Endothelial cell of umbilical vein (primary cell): ENCODE measurements at regions not wholly inside any gene's neighbourhood (a gene's known extent, or its start where the extent isn't known, plus 50 kb on each side); places are given as distances from the start of the nearest gene placed in this dataset.

Source experiments
- BruUV-seq: library from RNA; stranded (reverse); fragments of 400-500 nt; replicated peaks from 2 replicates; lab custom pipeline; 2021; lab: Mats Ljungman, UMichigan
- CTCF ChIA-PET: fragments of 300-600, 350-600 bp; sonication (Branson Sonifier 250); formaldehyde crosslinking; loops from one replicate; lab custom pipeline; 2021; ENCODE audit warnings: antibody characterized with exemption, inconsistent platforms; lab: Charles Lee
- POLR2A ChIA-PET: fragments of 300-600, 350-600 bp; sonication (Branson Sonifier 250); formaldehyde crosslinking; loops from one replicate; lab custom pipeline; 2021; ENCODE audit warnings: antibody characterized with exemption, inconsistent platforms; lab: Charles Lee
- DNase-seq: peaks from one replicate; pipeline ENCODE4 v3.0.0-alpha.2; 2011; ENCODE audit warnings: low read depth, low spot score
- FAIRE-seq: peaks from 2 replicates; lab custom pipeline; 2011; peaks lifted over from hg19 to GRCh38; lab: Jason Lieb, UNC
- H2AFZ ChIP-seq: 2 replicates; pipeline ENCODE4 v1.6.0; 2012; ENCODE audit warnings: low read depth, low read length, control low read depth, inconsistent platforms
- H3K27ac ChIP-seq: 2 replicates; pipeline ENCODE4 v1.5.1; 2011; ENCODE audit warnings: low read depth, mild to moderate bottlenecking, control low read depth, low read length, moderate library complexity; ENCODE audit not compliant: insufficient read depth
- H3K27me3 ChIP-seq, 2 experiments: 2 replicates each; pipeline versions ENCODE4 v1.6.0 to v1.6.1; 2011; ENCODE audit warnings: low read length in 2 of 2, mixed read lengths in 1 of 2; ENCODE audit not compliant: control insufficient read depth in 2 of 2, insufficient read depth in 2 of 2
- H3K36me3 ChIP-seq, 2 experiments: 2 replicates in 1 of 2; 3 replicates in 1 of 2; pipeline ENCODE4 v1.5.1; 2011; ENCODE audit warnings: low read length in 2 of 2, mild to moderate bottlenecking in 1 of 2, moderate library complexity in 1 of 2; ENCODE audit not compliant: control insufficient read depth in 2 of 2, insufficient read depth in 2 of 2; ENCODE audit errors: extremely low read depth in 1 of 2
- H3K4me1 ChIP-seq: 3 replicates; pipeline ENCODE4 v1.5.1; 2011; ENCODE audit warnings: mild to moderate bottlenecking, low read length; ENCODE audit not compliant: control insufficient read depth, insufficient read depth; ENCODE audit errors: extremely low read depth
- H3K4me2 ChIP-seq: 2 replicates; pipeline ENCODE4 v1.6.1; 2011; ENCODE audit warnings: low read length, control low read depth, mixed read lengths; ENCODE audit not compliant: insufficient read depth
- H3K4me3 ChIP-seq, 3 experiments: fragments of 200-600 bp in 1 of 3; sonication (generic), shearing (Covaris generic) in 1 of 3; replicated peaks in 1 of 3; 2 replicates each; pipeline ENCODE4 v1.5.1; 2011 to 2016; ENCODE audit warnings: control low read depth in 3 of 3, low read length in 3 of 3, mild to moderate bottlenecking in 2 of 3, inconsistent platforms in 1 of 3, low read depth in 1 of 3, moderate library complexity in 1 of 3; ENCODE audit not compliant: insufficient read depth in 1 of 3
- H3K79me2 ChIP-seq: 2 replicates; pipeline ENCODE4 v1.6.0; 2012; ENCODE audit warnings: low read length, inconsistent platforms; ENCODE audit not compliant: control insufficient read depth, insufficient read depth
- H3K9ac ChIP-seq: replicated peaks from 2 replicates; pipeline ENCODE3; 2011; ENCODE audit warnings: low read length, control low read depth; ENCODE audit not compliant: insufficient read depth; ENCODE audit errors: extremely low read depth
- H3K9me1 ChIP-seq: replicated peaks from 3 replicates; pipeline ENCODE4 v1.6.0; 2011; ENCODE audit warnings: mild to moderate bottlenecking, low read length; ENCODE audit not compliant: control insufficient read depth, insufficient read depth; ENCODE audit errors: extremely low read depth
- H3K9me3 ChIP-seq: replicated peaks from 2 replicates; pipeline ENCODE4 v1.5.1; 2012; ENCODE audit warnings: low read length, inconsistent platforms; ENCODE audit not compliant: control insufficient read depth, insufficient read depth
- H4K20me1 ChIP-seq: replicated peaks from 2 replicates; pipeline ENCODE3; 2011; ENCODE audit warnings: mild to moderate bottlenecking, low read length; ENCODE audit not compliant: control insufficient read depth, insufficient read depth; ENCODE audit errors: extremely low read depth
- EZH2 ChIP-seq: IDR thresholded peaks from 2 replicates; pipeline ENCODE4 v1.6.1; 2012; ENCODE audit warnings: borderline replicate concordance, low read depth, mild to moderate bottlenecking, moderate library complexity, low read length, inconsistent platforms; ENCODE audit not compliant: severe bottlenecking
- FOS ChIP-seq: IDR thresholded peaks from 2 replicates; pipeline ENCODE4 v1.6.1; 2011; ENCODE audit warnings: mild to moderate bottlenecking, low read length, moderate library complexity, borderline replicate concordance; ENCODE audit not compliant: insufficient read depth
- GATA2 ChIP-seq: IDR thresholded peaks from 2 replicates; pipeline ENCODE4 v1.7.0; 2011; ENCODE audit warnings: low read depth, mild to moderate bottlenecking, moderate library complexity, mixed read lengths, low read length; ENCODE audit not compliant: insufficient read length, insufficient read depth
- MAX ChIP-seq: IDR thresholded peaks from 2 replicates; pipeline ENCODE4 v1.6.1; 2011; ENCODE audit not compliant: insufficient read depth, insufficient read length
- MYC ChIP-seq: IDR thresholded peaks from one replicate; pipeline ENCODE4 v1.6.1; 2011; ENCODE audit warnings: mild to moderate bottlenecking, low read depth, low read length
- POLR2A ChIP-seq: IDR thresholded peaks from 2 replicates; pipeline ENCODE4 v1.6.1; 2012; ENCODE audit warnings: low read depth, mild to moderate bottlenecking, control low read depth, low read length
- POLR2AphosphoS5 ChIP-seq: IDR thresholded peaks from 2 replicates; pipeline ENCODE4 v1.6.1; 2012; ENCODE audit warnings: low read depth, mild to moderate bottlenecking, control low read depth, low read length, moderate library complexity; ENCODE audit not compliant: insufficient read depth
- dilution Hi-C: fragments of 300-500 bp; cut with MboI; formaldehyde crosslinking; loops from one replicate; pipeline ENCODE4 v1.15.0; 2019; ENCODE audit warnings: low sequenced_read_pairs; ENCODE audit not compliant: extremely low pct_ligation_motif_present
- intact Hi-C: fragments of 100-400 bp; cut with micrococcal nuclease; formaldehyde crosslinking; loops from one replicate; pipeline ENCODE4 v1.10.0; 2022
- TF ChIP-seq, protein P1 (sequence below), 2 donors: IDR thresholded peaks; 1 replicate in 1 of 2; 2 replicates in 1 of 2; pipeline ENCODE4 v1.5.1; 2011; ENCODE audit warnings: low read length in 2 of 2, mild to moderate bottlenecking in 2 of 2, moderate library complexity in 2 of 2, control low read depth in 1 of 2, inconsistent platforms in 1 of 2, low read depth in 1 of 2; ENCODE audit not compliant: insufficient read depth in 1 of 2; ENCODE audit errors: extremely low read depth in 1 of 2

DNA sequence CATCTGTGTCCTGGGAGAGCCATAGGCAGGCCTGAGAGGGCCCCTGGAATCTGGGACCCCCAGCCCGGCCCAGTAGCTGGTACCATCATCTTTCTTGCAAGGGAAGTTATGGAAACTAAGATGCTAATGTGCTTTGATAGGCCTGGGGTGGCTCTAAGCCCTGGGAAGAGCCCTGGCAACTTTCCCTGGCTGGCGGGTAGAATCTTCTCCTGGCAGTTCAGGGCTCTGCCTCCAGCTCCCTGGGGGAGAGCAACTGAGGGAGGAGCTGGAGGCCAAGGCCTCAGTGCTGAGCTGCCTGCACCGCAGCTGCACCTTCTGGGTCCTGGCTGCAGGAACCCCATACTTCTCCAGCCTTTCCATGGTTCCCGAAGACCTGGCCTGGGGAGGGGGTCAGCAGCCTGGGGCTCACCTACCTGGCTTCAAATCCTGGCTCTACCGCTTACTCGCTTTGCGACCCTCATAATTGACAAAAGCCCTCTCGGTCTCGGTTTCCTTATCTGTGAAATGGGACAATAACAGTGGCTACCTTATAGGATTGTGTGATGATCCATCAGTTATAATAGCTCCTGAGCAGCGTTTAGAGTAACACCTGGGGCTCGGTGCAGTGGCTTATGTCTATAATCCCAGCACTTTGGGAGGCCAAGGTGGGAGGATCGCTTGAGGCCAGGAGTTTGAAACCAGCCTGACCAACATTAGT is 333.7 kb downstream of the SEC14L1 start:
- peaks cover 22% of the 10 kb centered on the region for H3K4me1 ChIP-seq
- no peaks in the 10 kb centered on the region for H4K20me1 ChIP-seq
- H3K9me3 ChIP-seq, result no peaks in the 10 kb centered on the region
- no peak for TF ChIP-seq POLR2AphosphoS5
- TF ChIP-seq POLR2A, result no peak
- TF ChIP-seq, protein P1, sequence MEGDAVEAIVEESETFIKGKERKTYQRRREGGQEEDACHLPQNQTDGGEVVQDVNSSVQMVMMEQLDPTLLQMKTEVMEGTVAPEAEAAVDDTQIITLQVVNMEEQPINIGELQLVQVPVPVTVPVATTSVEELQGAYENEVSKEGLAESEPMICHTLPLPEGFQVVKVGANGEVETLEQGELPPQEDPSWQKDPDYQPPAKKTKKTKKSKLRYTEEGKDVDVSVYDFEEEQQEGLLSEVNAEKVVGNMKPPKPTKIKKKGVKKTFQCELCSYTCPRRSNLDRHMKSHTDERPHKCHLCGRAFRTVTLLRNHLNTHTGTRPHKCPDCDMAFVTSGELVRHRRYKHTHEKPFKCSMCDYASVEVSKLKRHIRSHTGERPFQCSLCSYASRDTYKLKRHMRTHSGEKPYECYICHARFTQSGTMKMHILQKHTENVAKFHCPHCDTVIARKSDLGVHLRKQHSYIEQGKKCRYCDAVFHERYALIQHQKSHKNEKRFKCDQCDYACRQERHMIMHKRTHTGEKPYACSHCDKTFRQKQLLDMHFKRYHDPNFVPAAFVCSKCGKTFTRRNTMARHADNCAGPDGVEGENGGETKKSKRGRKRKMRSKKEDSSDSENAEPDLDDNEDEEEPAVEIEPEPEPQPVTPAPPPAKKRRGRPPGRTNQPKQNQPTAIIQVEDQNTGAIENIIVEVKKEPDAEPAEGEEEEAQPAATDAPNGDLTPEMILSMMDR (IDR thresholded peaks at IDR 0.05; ENCODE audit: extremely low read depth in 1 of 2, insufficient read depth in 1 of 2, low read depth in 1 of 2, low read length in 2 of 2), result no peak
- no peak for TF ChIP-seq MYC
- no peak for TF ChIP-seq MAX
- TF ChIP-seq GATA2, result no peak
- no peak for TF ChIP-seq FOS
- TF ChIP-seq EZH2, result no peak
- BruUV-seq, result no TSS peak
- H3K9me1 ChIP-seq, result no peaks in the 10 kb centered on the region
- ChIA-PET CTCF (interaction anchor here (1.0 to 1.5 kb wide), 3 partner anchors 23 to 74 kb away, joined by 3 to 4 read pairs (median 3); no protein-coding TSS in a partner anchor), POLR2A (no interaction called here)
- H3K36me3 ChIP-seq, result no peaks in the 10 kb centered on the region
- no peak overlapping the region for H3K4me3 ChIP-seq
- H3K4me2 ChIP-seq, result no peak overlapping the region
- DNase-seq (no peak), FAIRE-seq (no peak)
- no peaks in the 10 kb centered on the region for H3K27me3 ChIP-seq
- H3K27ac ChIP-seq, result no peak overlapping the region
- intact Hi-C loops, result no loop called here
- H3K9ac ChIP-seq, result no peak overlapping the region
- dilution Hi-C loops, result no loop called here
- no peak overlapping the region for H2AFZ ChIP-seq
- peaks cover 2% of the 10 kb centered on the region for H3K79me2 ChIP-seq
